ENCODE measurements at regions not wholly inside any gene's neighbourhood (a gene's known extent, or its start where the extent isn't known, plus 50 kb on each side); places are given as distances from the start of the nearest gene placed in this dataset.

DNA sequence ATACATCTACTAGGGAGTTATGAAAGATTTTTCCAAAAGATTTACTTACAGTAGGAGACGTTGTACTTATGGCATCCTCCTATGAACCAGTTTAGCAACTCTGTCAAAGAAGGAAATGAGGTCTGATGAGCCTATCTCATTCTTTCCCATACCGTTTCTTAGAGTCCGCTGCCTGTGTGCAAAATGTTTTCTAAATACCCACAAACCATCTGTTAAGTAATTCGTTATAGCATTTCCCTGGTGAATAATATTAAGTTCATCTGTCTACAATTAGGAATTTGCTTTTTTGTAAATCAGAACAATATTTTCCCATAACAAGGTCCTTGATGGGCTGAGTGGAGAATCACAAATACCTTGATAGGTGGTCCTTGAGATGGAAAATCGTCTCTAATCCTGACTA lies 178.8 kb upstream of the TMTC4 start:
- TF ChIP-seq, protein P1, sequence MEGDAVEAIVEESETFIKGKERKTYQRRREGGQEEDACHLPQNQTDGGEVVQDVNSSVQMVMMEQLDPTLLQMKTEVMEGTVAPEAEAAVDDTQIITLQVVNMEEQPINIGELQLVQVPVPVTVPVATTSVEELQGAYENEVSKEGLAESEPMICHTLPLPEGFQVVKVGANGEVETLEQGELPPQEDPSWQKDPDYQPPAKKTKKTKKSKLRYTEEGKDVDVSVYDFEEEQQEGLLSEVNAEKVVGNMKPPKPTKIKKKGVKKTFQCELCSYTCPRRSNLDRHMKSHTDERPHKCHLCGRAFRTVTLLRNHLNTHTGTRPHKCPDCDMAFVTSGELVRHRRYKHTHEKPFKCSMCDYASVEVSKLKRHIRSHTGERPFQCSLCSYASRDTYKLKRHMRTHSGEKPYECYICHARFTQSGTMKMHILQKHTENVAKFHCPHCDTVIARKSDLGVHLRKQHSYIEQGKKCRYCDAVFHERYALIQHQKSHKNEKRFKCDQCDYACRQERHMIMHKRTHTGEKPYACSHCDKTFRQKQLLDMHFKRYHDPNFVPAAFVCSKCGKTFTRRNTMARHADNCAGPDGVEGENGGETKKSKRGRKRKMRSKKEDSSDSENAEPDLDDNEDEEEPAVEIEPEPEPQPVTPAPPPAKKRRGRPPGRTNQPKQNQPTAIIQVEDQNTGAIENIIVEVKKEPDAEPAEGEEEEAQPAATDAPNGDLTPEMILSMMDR (optimal IDR thresholded peaks at IDR 0.05 in 1 of 3, IDR thresholded peaks at IDR 0.05 in 1 of 3, conservative IDR thresholded peaks at IDR 0.05 in 1 of 3; ENCODE audit: extremely low read depth in 1 of 3, insufficient read depth in 2 of 3, low read length in 3 of 3): no peak
- TF ChIP-seq EZH2 (IDR thresholded peaks at IDR 0.05; ENCODE audit: low read length): no peak
